GM23338 (cell line): ENCODE measurements at regions not wholly inside any gene's neighbourhood (a gene's known extent, or its start where the extent isn't known, plus 50 kb on each side); places are given as distances from the start of the nearest gene placed in this dataset.
A peak's percentile ranks its signal among the peaks of the same experiment; 100 is the strongest.

Experiments
- ATAC-seq: fragments of 200-7000 bp; cut with Tn5 transposase; 3 replicates; pipeline ENCODE4 v1.9.1; 2020
- DNase-seq: peaks from one replicate; pipeline ENCODE4 v3.0.0-alpha.2; 2015; ENCODE audit warnings: low spot score
- H2AFZ ChIP-seq: fragments of 200-600 bp; sonication (generic); 2 replicates; pipeline ENCODE4 v1.8.0; 2016; ENCODE audit warnings: antibody characterized with exemption, mild to moderate bottlenecking, moderate library complexity
- H3F3A ChIP-seq: fragments of 200-600 bp; sonication (generic); replicated peaks from 2 replicates; pipeline ENCODE4 v1.8.0; 2017; ENCODE audit warnings: antibody characterized with exemption, mixed run types, low read depth
- H3K27ac ChIP-seq: fragments of 200-600 bp; sonication (generic); 2 replicates; pipeline ENCODE4 v1.6.1; 2016; ENCODE audit warnings: low read depth
- H3K27me3 ChIP-seq: fragments of 200-600 bp; sonication (generic); 2 replicates; pipeline ENCODE4 v1.8.0; 2016; ENCODE audit warnings: mild to moderate bottlenecking, mixed run types, moderate library complexity; ENCODE audit not compliant: insufficient read depth
- H3K36me3 ChIP-seq: fragments of 200-600 bp; sonication (generic); 2 replicates; pipeline ENCODE4 v1.8.0; 2016; ENCODE audit warnings: mild to moderate bottlenecking; ENCODE audit not compliant: insufficient read depth
- H3K4me1 ChIP-seq: fragments of 200-600 bp; sonication (generic); 2 replicates; pipeline ENCODE4 v1.8.0; 2016; ENCODE audit warnings: mild to moderate bottlenecking, moderate library complexity; ENCODE audit not compliant: insufficient read depth
- H3K4me2 ChIP-seq: fragments of 200-600 bp; sonication (generic); 2 replicates; pipeline ENCODE4 v1.7.1; 2017; ENCODE audit warnings: mixed run types
- H3K4me3 ChIP-seq: fragments of 200-600 bp; sonication (generic); 2 replicates; pipeline ENCODE4 v1.6.1; 2016; ENCODE audit warnings: mixed run types
- H3K79me2 ChIP-seq: fragments of 200-600 bp; sonication (generic); replicated peaks from 2 replicates; pipeline ENCODE4 v1.8.0; 2017; ENCODE audit warnings: mild to moderate bottlenecking; ENCODE audit not compliant: insufficient read depth
- H3K9me2 ChIP-seq: fragments of 200-600 bp; sonication (generic); 2 replicates; pipeline ENCODE4 v1.8.0; 2017; ENCODE audit not compliant: insufficient read depth
- H4K20me1 ChIP-seq: fragments of 200-600 bp; sonication (generic); replicated peaks from 2 replicates; pipeline ENCODE4 v1.8.0; 2017; ENCODE audit warnings: mild to moderate bottlenecking; ENCODE audit not compliant: insufficient read depth
- H3K27ac Mint-ChIP-seq: 2 replicates; pipeline ENCODE4 v1.8.0; 2020; ENCODE audit warnings: inconsistent platforms, mild to moderate bottlenecking, moderate library complexity, mixed read lengths
- H3K27me3 Mint-ChIP-seq: 3 replicates; pipeline ENCODE4 v1.8.0; 2022; ENCODE audit warnings: low read depth, mild to moderate bottlenecking, moderate library complexity, mixed read lengths, inconsistent platforms; ENCODE audit not compliant: insufficient read depth, poor library complexity
- H3K36me3 Mint-ChIP-seq: 3 replicates; pipeline ENCODE4 v1.8.0; 2021; ENCODE audit warnings: low read depth, mild to moderate bottlenecking, inconsistent platforms, moderate library complexity, mixed read lengths
- H3K4me1 Mint-ChIP-seq: 3 replicates; pipeline ENCODE4 v1.8.0; 2020; ENCODE audit warnings: mild to moderate bottlenecking, inconsistent platforms, mixed read lengths
- H3K4me3 Mint-ChIP-seq: 3 replicates; pipeline ENCODE4 v1.8.0; 2021; ENCODE audit warnings: moderate library complexity, mild to moderate bottlenecking, inconsistent platforms, mixed read lengths
- H3K9me3 Mint-ChIP-seq: 3 replicates; pipeline ENCODE4 v1.8.0; 2020; ENCODE audit warnings: moderate library complexity, mild to moderate bottlenecking, inconsistent platforms, mixed read lengths
- CREB1 ChIP-seq: fragments of 250-450 bp; sonication (Bioruptor Pico); IDR thresholded peaks from 2 replicates; pipeline ENCODE4 v1.5.0; 2020; ENCODE audit warnings: low read depth, mild to moderate bottlenecking, moderate library complexity
- EZH2phosphoT487 ChIP-seq: fragments of 200-600 bp; sonication (generic); IDR thresholded peaks from one replicate; pipeline ENCODE4 v1.8.1; 2018; ENCODE audit warnings: antibody characterized with exemption; ENCODE audit not compliant: unreplicated experiment
- NANOG ChIP-seq: IDR thresholded peaks from 2 replicates; pipeline ENCODE4 v1.6.1; 2016; ENCODE audit warnings: antibody characterized with exemption, borderline replicate concordance
- POLR2AphosphoS5 ChIP-seq: IDR thresholded peaks from 2 replicates; pipeline ENCODE4 v1.6.1; 2016; ENCODE audit warnings: antibody characterized with exemption, low read depth
- ZNF462 ChIP-seq: fragments of 250-450 bp; sonication (Bioruptor Pico); IDR thresholded peaks from 2 replicates; pipeline ENCODE4 v1.5.0; 2020; ENCODE audit warnings: mild to moderate bottlenecking, moderate library complexity
- TF ChIP-seq, protein P1 (sequence below): IDR thresholded peaks from 2 replicates; pipeline ENCODE4 v1.6.1; 2016; ENCODE audit warnings: antibody characterized with exemption
- TF ChIP-seq, protein P2 (sequence below), 2 experiments: fragments of 200-600 bp in 1 of 2; sonication (generic) in 1 of 2; conservative IDR thresholded peaks; 2 replicates each; pipeline versions ENCODE4 v1.5.1 to v1.6.1; 2016 to 2017; ENCODE audit warnings: antibody characterized with exemption in 2 of 2, low read depth in 2 of 2, mild to moderate bottlenecking in 2 of 2, moderate library complexity in 1 of 2

DNA sequence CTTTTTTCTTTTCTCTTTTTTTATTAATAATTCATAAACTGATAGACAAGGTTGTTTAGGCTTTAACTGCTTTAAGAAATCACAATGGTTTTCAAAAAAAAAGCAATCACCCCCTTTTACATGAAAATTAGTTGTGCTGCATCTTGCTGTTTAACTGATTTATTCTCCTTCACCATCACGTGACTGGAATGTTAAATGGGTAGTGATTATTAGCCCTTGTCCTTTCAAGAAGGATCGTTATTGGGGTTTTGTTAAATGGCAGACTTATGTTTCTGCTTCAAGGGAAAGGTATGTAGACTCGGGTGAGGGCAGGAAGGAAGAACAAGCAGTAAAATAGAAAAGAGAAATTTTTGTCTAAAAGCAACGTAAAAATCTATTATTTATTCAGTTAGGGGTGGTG lies 175.6 kb upstream of the TLE4 start (continued):
- TF ChIP-seq, protein P1, sequence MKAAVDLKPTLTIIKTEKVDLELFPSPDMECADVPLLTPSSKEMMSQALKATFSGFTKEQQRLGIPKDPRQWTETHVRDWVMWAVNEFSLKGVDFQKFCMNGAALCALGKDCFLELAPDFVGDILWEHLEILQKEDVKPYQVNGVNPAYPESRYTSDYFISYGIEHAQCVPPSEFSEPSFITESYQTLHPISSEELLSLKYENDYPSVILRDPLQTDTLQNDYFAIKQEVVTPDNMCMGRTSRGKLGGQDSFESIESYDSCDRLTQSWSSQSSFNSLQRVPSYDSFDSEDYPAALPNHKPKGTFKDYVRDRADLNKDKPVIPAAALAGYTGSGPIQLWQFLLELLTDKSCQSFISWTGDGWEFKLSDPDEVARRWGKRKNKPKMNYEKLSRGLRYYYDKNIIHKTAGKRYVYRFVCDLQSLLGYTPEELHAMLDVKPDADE, result no peak

DNA sequence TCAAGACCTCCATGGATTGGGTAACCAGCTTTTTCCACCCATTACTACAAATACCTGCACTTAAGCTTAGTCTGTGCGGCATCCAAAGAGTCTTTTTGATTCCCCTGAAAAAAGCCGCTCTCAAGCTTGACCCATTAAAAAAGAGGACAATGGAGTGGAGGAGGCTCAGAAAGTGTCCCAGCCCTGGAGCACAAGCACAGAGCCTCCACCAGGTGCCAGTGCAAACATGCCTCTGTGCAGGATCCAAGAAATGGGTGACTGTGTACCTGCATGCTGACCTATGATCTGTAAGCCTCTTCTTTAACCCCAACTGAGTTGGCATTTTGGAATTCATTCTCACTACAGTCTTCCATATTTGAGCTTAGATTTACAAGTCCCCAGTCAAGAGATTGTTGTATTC lies 168.3 kb upstream of the TLE4 start:
- Histone ChIP-seq H3K27me3 (no peaks in the 10 kb centered on the region), H3K4me3 (no peak overlapping the region), H3K27ac (no peak overlapping the region), H3K9me2 (peaks cover 5% of the 10 kb centered on the region; the same call in 1 of the 2 replicates), H3K4me1 (no peaks in the 10 kb centered on the region), H3K79me2 (no peaks in the 10 kb centered on the region), H3K36me3 (no peaks in the 10 kb centered on the region), H3F3A (no peaks in the 10 kb centered on the region), H4K20me1 (no peaks in the 10 kb centered on the region), H2AFZ (no peak overlapping the region), H3K4me2 (no peak overlapping the region)
- Mint-ChIP-seq H3K27ac (no peak overlapping the region), H3K4me1 (no peaks in the 10 kb centered on the region), H3K9me3 (no peaks in the 10 kb centered on the region), H3K4me3 (no peak overlapping the region), H3K36me3 (no peaks in the 10 kb centered on the region), H3K27me3 (no peaks in the 10 kb centered on the region)
- TF ChIP-seq, protein P1, result no peak
- TF ChIP-seq, protein P2, sequence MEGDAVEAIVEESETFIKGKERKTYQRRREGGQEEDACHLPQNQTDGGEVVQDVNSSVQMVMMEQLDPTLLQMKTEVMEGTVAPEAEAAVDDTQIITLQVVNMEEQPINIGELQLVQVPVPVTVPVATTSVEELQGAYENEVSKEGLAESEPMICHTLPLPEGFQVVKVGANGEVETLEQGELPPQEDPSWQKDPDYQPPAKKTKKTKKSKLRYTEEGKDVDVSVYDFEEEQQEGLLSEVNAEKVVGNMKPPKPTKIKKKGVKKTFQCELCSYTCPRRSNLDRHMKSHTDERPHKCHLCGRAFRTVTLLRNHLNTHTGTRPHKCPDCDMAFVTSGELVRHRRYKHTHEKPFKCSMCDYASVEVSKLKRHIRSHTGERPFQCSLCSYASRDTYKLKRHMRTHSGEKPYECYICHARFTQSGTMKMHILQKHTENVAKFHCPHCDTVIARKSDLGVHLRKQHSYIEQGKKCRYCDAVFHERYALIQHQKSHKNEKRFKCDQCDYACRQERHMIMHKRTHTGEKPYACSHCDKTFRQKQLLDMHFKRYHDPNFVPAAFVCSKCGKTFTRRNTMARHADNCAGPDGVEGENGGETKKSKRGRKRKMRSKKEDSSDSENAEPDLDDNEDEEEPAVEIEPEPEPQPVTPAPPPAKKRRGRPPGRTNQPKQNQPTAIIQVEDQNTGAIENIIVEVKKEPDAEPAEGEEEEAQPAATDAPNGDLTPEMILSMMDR (conservative IDR thresholded peaks at IDR 0.05; ENCODE audit: low read depth in 2 of 2), result peak in 1 of 2 experiments; percentile 18; a peak in 1 of 4 replicates
- ATAC-seq (no peak), DNase-seq (no peak)

- DNase-seq (peak; percentile 30), ATAC-seq (peak; percentile 51; the same call in 2 of the 3 replicates)
- H3K4me3 Mint-ChIP-seq, result no peak overlapping the region
- H3K4me3 ChIP-seq, result no peak overlapping the region
- no peaks in the 10 kb centered on the region for H3K27me3 ChIP-seq
- no peak overlapping the region for H3K27ac ChIP-seq
- TF ChIP-seq NANOG, result no peak
- TF ChIP-seq, protein P2 (conservative IDR thresholded peaks at IDR 0.05; ENCODE audit: low read depth in 2 of 2), result peak; percentile 31 to 72; a peak in 3 of 4 replicates
- no peak for TF ChIP-seq CREB1 (CRISPR knock-in tag)
- no peak for TF ChIP-seq POLR2AphosphoS5
- no peak for TF ChIP-seq EZH2phosphoT487
- no peak for TF ChIP-seq ZNF462 (CRISPR knock-in tag)
- peaks cover 15% of the 10 kb centered on the region for H3K4me1 Mint-ChIP-seq
- no peaks in the 10 kb centered on the region for H3K27me3 Mint-ChIP-seq
- no peaks in the 10 kb centered on the region for H3K79me2 ChIP-seq
- peaks cover 5% of the 10 kb centered on the region; the same call in 1 of the 2 replicates for H3K9me2 ChIP-seq
- no peaks in the 10 kb centered on the region for H3F3A ChIP-seq
- H3K27ac Mint-ChIP-seq, result no peak overlapping the region
- no peak overlapping the region for H3K4me2 ChIP-seq
- no peaks in the 10 kb centered on the region for H3K36me3 Mint-ChIP-seq
- H4K20me1 ChIP-seq, result no peaks in the 10 kb centered on the region
- no peak overlapping the region for H2AFZ ChIP-seq
- H3K4me1 ChIP-seq, result peaks cover 16% of the 10 kb centered on the region
- no peaks in the 10 kb centered on the region for H3K36me3 ChIP-seq
- no peaks in the 10 kb centered on the region for H3K9me3 Mint-ChIP-seq
These were observed 163.6 kb upstream of the TLE4 start for GRCh38 chr9:79408200-79408599.
